GM23338 (cell line): ENCODE measurements at regions not wholly inside any gene's neighbourhood (a gene's known extent, or its start where the extent isn't known, plus 50 kb on each side); places are given as distances from the start of the nearest gene placed in this dataset.

ENCODE experiments used
- ATAC-seq: fragments of 200-7000 bp; cut with Tn5 transposase; 3 replicates; pipeline ENCODE4 v1.9.1; 2020
- DNase-seq: peaks from one replicate; pipeline ENCODE4 v3.0.0-alpha.2; 2015; ENCODE audit warnings: low spot score
- H2AFZ ChIP-seq: fragments of 200-600 bp; sonication (generic); 2 replicates; pipeline ENCODE4 v1.8.0; 2016; ENCODE audit warnings: antibody characterized with exemption, mild to moderate bottlenecking, moderate library complexity
- H3F3A ChIP-seq: fragments of 200-600 bp; sonication (generic); replicated peaks from 2 replicates; pipeline ENCODE4 v1.8.0; 2017; ENCODE audit warnings: antibody characterized with exemption, mixed run types, low read depth
- H3K27ac ChIP-seq: fragments of 200-600 bp; sonication (generic); 2 replicates; pipeline ENCODE4 v1.6.1; 2016; ENCODE audit warnings: low read depth
- H3K27me3 ChIP-seq: fragments of 200-600 bp; sonication (generic); 2 replicates; pipeline ENCODE4 v1.8.0; 2016; ENCODE audit warnings: mild to moderate bottlenecking, mixed run types, moderate library complexity; ENCODE audit not compliant: insufficient read depth
- H3K36me3 ChIP-seq: fragments of 200-600 bp; sonication (generic); 2 replicates; pipeline ENCODE4 v1.8.0; 2016; ENCODE audit warnings: mild to moderate bottlenecking; ENCODE audit not compliant: insufficient read depth
- H3K4me1 ChIP-seq: fragments of 200-600 bp; sonication (generic); 2 replicates; pipeline ENCODE4 v1.8.0; 2016; ENCODE audit warnings: mild to moderate bottlenecking, moderate library complexity; ENCODE audit not compliant: insufficient read depth
- H3K4me2 ChIP-seq: fragments of 200-600 bp; sonication (generic); 2 replicates; pipeline ENCODE4 v1.7.1; 2017; ENCODE audit warnings: mixed run types
- H3K4me3 ChIP-seq: fragments of 200-600 bp; sonication (generic); 2 replicates; pipeline ENCODE4 v1.6.1; 2016; ENCODE audit warnings: mixed run types
- H3K79me2 ChIP-seq: fragments of 200-600 bp; sonication (generic); replicated peaks from 2 replicates; pipeline ENCODE4 v1.8.0; 2017; ENCODE audit warnings: mild to moderate bottlenecking; ENCODE audit not compliant: insufficient read depth
- H3K9me2 ChIP-seq: fragments of 200-600 bp; sonication (generic); 2 replicates; pipeline ENCODE4 v1.8.0; 2017; ENCODE audit not compliant: insufficient read depth
- H4K20me1 ChIP-seq: fragments of 200-600 bp; sonication (generic); replicated peaks from 2 replicates; pipeline ENCODE4 v1.8.0; 2017; ENCODE audit warnings: mild to moderate bottlenecking; ENCODE audit not compliant: insufficient read depth
- H3K27ac Mint-ChIP-seq: 2 replicates; pipeline ENCODE4 v1.8.0; 2020; ENCODE audit warnings: inconsistent platforms, mild to moderate bottlenecking, moderate library complexity, mixed read lengths
- H3K27me3 Mint-ChIP-seq: 3 replicates; pipeline ENCODE4 v1.8.0; 2022; ENCODE audit warnings: low read depth, mild to moderate bottlenecking, moderate library complexity, mixed read lengths, inconsistent platforms; ENCODE audit not compliant: insufficient read depth, poor library complexity
- H3K36me3 Mint-ChIP-seq: 3 replicates; pipeline ENCODE4 v1.8.0; 2021; ENCODE audit warnings: low read depth, mild to moderate bottlenecking, inconsistent platforms, moderate library complexity, mixed read lengths
- H3K4me1 Mint-ChIP-seq: 3 replicates; pipeline ENCODE4 v1.8.0; 2020; ENCODE audit warnings: mild to moderate bottlenecking, inconsistent platforms, mixed read lengths
- H3K4me3 Mint-ChIP-seq: 3 replicates; pipeline ENCODE4 v1.8.0; 2021; ENCODE audit warnings: moderate library complexity, mild to moderate bottlenecking, inconsistent platforms, mixed read lengths
- H3K9me3 Mint-ChIP-seq: 3 replicates; pipeline ENCODE4 v1.8.0; 2020; ENCODE audit warnings: moderate library complexity, mild to moderate bottlenecking, inconsistent platforms, mixed read lengths
- CTCF ChIP-seq, 2 experiments: fragments of 200-600 bp in 1 of 2; sonication (generic) in 1 of 2; conservative IDR thresholded peaks; 2 replicates each; pipeline versions ENCODE4 v1.5.1 to v1.6.1; 2016 to 2017; ENCODE audit warnings: antibody characterized with exemption in 2 of 2, low read depth in 2 of 2, mild to moderate bottlenecking in 2 of 2, moderate library complexity in 1 of 2
- EZH2 ChIP-seq: fragments of 200-600 bp; sonication (generic); IDR thresholded peaks from one replicate; pipeline ENCODE4 v1.8.0; 2017; ENCODE audit warnings: antibody characterized with exemption, mild to moderate bottlenecking, low read depth; ENCODE audit not compliant: unreplicated experiment
- EZH2phosphoT487 ChIP-seq: fragments of 200-600 bp; sonication (generic); IDR thresholded peaks from one replicate; pipeline ENCODE4 v1.8.1; 2018; ENCODE audit warnings: antibody characterized with exemption; ENCODE audit not compliant: unreplicated experiment
- JUNB ChIP-seq: IDR thresholded peaks from one replicate; pipeline ENCODE4 v1.6.1; 2016; ENCODE audit warnings: antibody characterized with exemption; ENCODE audit not compliant: unreplicated experiment
- NANOG ChIP-seq: IDR thresholded peaks from 2 replicates; pipeline ENCODE4 v1.6.1; 2016; ENCODE audit warnings: antibody characterized with exemption, borderline replicate concordance
- POLR2AphosphoS5 ChIP-seq: IDR thresholded peaks from 2 replicates; pipeline ENCODE4 v1.6.1; 2016; ENCODE audit warnings: antibody characterized with exemption, low read depth
- ZNF114 ChIP-seq: fragments of 250-450 bp; sonication (Bioruptor Pico); IDR thresholded peaks from 2 replicates; pipeline ENCODE4 v1.5.0; 2020; ENCODE audit warnings: mild to moderate bottlenecking, moderate library complexity
- ZNF331 ChIP-seq: fragments of 250-450 bp; sonication (Bioruptor Pico); IDR thresholded peaks from 2 replicates; pipeline ENCODE4 v1.5.0; 2020; ENCODE audit warnings: low read depth, mild to moderate bottlenecking, moderate library complexity
- TF ChIP-seq, protein P1 (sequence below): IDR thresholded peaks from one replicate; pipeline ENCODE4 v1.6.1; 2018; ENCODE audit warnings: antibody characterized with exemption; ENCODE audit not compliant: unreplicated experiment
- TF ChIP-seq, protein P2 (sequence below): IDR thresholded peaks from 2 replicates; pipeline ENCODE4 v1.6.1; 2016; ENCODE audit warnings: antibody characterized with exemption

GRCh38 chr18:22499421-22499820 is 81.7 kb upstream of the CTAGE1 start:
- Histone ChIP-seq H3K36me3 (no peaks in the 10 kb centered on the region), H4K20me1 (no peaks in the 10 kb centered on the region), H3K9me2 (0 out of 2 replicates have a peak, but pooled peaks cover 8% of the 10 kb centered on the region), H2AFZ (no peak overlapping the region), H3K79me2 (no peaks in the 10 kb centered on the region), H3K27me3 (no peaks in the 10 kb centered on the region), H3F3A (no peaks in the 10 kb centered on the region), H3K4me2 (no peak overlapping the region), H3K27ac (no peak overlapping the region), H3K4me1 (no peaks in the 10 kb centered on the region), H3K4me3 (no peak overlapping the region)
- ATAC-seq (no peak), DNase-seq (no peak)
- peaks cover 12% of the 10 kb centered on the region; the same call in 2 of the 3 replicates for H3K9me3 Mint-ChIP-seq
- no peak overlapping the region for H3K27ac Mint-ChIP-seq
- no peak overlapping the region for H3K4me3 Mint-ChIP-seq
- TF ChIP-seq, protein P1, sequence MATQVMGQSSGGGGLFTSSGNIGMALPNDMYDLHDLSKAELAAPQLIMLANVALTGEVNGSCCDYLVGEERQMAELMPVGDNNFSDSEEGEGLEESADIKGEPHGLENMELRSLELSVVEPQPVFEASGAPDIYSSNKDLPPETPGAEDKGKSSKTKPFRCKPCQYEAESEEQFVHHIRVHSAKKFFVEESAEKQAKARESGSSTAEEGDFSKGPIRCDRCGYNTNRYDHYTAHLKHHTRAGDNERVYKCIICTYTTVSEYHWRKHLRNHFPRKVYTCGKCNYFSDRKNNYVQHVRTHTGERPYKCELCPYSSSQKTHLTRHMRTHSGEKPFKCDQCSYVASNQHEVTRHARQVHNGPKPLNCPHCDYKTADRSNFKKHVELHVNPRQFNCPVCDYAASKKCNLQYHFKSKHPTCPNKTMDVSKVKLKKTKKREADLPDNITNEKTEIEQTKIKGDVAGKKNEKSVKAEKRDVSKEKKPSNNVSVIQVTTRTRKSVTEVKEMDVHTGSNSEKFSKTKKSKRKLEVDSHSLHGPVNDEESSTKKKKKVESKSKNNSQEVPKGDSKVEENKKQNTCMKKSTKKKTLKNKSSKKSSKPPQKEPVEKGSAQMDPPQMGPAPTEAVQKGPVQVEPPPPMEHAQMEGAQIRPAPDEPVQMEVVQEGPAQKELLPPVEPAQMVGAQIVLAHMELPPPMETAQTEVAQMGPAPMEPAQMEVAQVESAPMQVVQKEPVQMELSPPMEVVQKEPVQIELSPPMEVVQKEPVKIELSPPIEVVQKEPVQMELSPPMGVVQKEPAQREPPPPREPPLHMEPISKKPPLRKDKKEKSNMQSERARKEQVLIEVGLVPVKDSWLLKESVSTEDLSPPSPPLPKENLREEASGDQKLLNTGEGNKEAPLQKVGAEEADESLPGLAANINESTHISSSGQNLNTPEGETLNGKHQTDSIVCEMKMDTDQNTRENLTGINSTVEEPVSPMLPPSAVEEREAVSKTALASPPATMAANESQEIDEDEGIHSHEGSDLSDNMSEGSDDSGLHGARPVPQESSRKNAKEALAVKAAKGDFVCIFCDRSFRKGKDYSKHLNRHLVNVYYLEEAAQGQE = no peak
- no peak for TF ChIP-seq NANOG
- H3K27me3 Mint-ChIP-seq = no peaks in the 10 kb centered on the region
- no peaks in the 10 kb centered on the region for H3K4me1 Mint-ChIP-seq
- no peaks in the 10 kb centered on the region for H3K36me3 Mint-ChIP-seq

- Histone ChIP-seq H3K4me2 (no peak overlapping the region), H4K20me1 (no peaks in the 10 kb centered on the region), H3K79me2 (no peaks in the 10 kb centered on the region), H3K9me2 (0 out of 2 replicates have a peak, but pooled peaks cover 8% of the 10 kb centered on the region), H3K4me3 (no peak overlapping the region), H3K27me3 (no peaks in the 10 kb centered on the region), H3F3A (no peaks in the 10 kb centered on the region), H3K36me3 (no peaks in the 10 kb centered on the region), H3K4me1 (no peaks in the 10 kb centered on the region), H3K27ac (no peak overlapping the region), H2AFZ (no peak overlapping the region)
- Mint-ChIP-seq H3K9me3 (no peaks in the 10 kb centered on the region; the same call in 1 of the 3 replicates), H3K27me3 (no peaks in the 10 kb centered on the region), H3K27ac (no peak overlapping the region; the same call in 1 of the 2 replicates), H3K4me3 (no peak overlapping the region), H3K36me3 (no peaks in the 10 kb centered on the region), H3K4me1 (no peaks in the 10 kb centered on the region)
- DNase-seq = no peak
- ATAC-seq = no peak
- no peak for TF ChIP-seq ZNF114 (CRISPR knock-in tag)
- TF ChIP-seq, protein P2, sequence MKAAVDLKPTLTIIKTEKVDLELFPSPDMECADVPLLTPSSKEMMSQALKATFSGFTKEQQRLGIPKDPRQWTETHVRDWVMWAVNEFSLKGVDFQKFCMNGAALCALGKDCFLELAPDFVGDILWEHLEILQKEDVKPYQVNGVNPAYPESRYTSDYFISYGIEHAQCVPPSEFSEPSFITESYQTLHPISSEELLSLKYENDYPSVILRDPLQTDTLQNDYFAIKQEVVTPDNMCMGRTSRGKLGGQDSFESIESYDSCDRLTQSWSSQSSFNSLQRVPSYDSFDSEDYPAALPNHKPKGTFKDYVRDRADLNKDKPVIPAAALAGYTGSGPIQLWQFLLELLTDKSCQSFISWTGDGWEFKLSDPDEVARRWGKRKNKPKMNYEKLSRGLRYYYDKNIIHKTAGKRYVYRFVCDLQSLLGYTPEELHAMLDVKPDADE = no peak
- TF ChIP-seq JUNB = no peak
- no peak for TF ChIP-seq POLR2AphosphoS5
- TF ChIP-seq EZH2 = no peak
- no peak for TF ChIP-seq EZH2phosphoT487
- no peak for TF ChIP-seq CTCF (conservative IDR thresholded peaks at IDR 0.05; ENCODE audit: low read depth in 2 of 2)
- TF ChIP-seq ZNF331 (CRISPR knock-in tag) = no peak
Measured at GRCh38 chr18:22503803-22504202, 86.1 kb upstream of the CTAGE1 start.
